AG04449 (cell line): ENCODE measurements at regions not wholly inside any gene's neighbourhood (a gene's known extent, or its start where the extent isn't known, plus 50 kb on each side); places are given as distances from the start of the nearest gene placed in this dataset.

Source experiments
- CTCF ChIA-PET: fragments of 350-600 bp; formaldehyde crosslinking; extraction: SDS; loops from one replicate; lab custom pipeline; 2021; ENCODE audit warnings: antibody characterized with exemption; lab: Yijun Ruan, JAX
- POLR2A ChIA-PET: fragments of 400-600, 350-600 bp; formaldehyde crosslinking; extraction: SDS; loops from one replicate; lab custom pipeline; 2020; ENCODE audit warnings: antibody characterized with exemption, inconsistent platforms; lab: Yijun Ruan, JAX
- DNase-seq: peaks from one replicate; pipeline ENCODE4 v3.0.0-alpha.2; 2010; ENCODE audit warnings: low read depth, low spot score
- H3K4me3 ChIP-seq: 2 replicates; pipeline ENCODE4 v1.5.1; 2011; ENCODE audit warnings: low read depth, mild to moderate bottlenecking, control low read depth, low read length
- CTCF ChIP-seq: IDR thresholded peaks from one replicate; pipeline ENCODE4 v1.5.1; 2011; ENCODE audit warnings: mild to moderate bottlenecking, moderate library complexity, low read length, control low read depth, inconsistent platforms; ENCODE audit not compliant: insufficient read depth; ENCODE audit errors: missing control alignments

- DNase-seq, result no peak
- ChIA-PET CTCF (no interaction called here), POLR2A (no interaction called here)
- no peak overlapping the region for H3K4me3 ChIP-seq
- TF ChIP-seq CTCF, result no peak
Measured at GRCh38 chr2:217071416-217071815, 211.6 kb upstream of the TNP1 start.

- no peak for TF ChIP-seq CTCF
- POLR2A ChIA-PET, result no interaction called here
- no peak overlapping the region for H3K4me3 ChIP-seq
- CTCF ChIA-PET, result no interaction called here
- DNase-seq, result no peak
Measured at GRCh38 chr2:217070611-217071010, 210.7 kb upstream of the TNP1 start.

GRCh38 chr2:217070043-217070430 lies 210.2 kb upstream of the TNP1 start:
- no peak for DNase-seq
- CTCF ChIA-PET, result no interaction called here
- TF ChIP-seq CTCF, result no peak
- POLR2A ChIA-PET, result no interaction called here
- no peak overlapping the region for H3K4me3 ChIP-seq

- DNase-seq, result no peak
- ChIA-PET CTCF (no interaction called here), POLR2A (no interaction called here)
- no peak overlapping the region for H3K4me3 ChIP-seq
- TF ChIP-seq CTCF, result no peak
Measured at GRCh38 chr2:217069263-217070042, 209.6 kb upstream of the TNP1 start.

- CTCF ChIA-PET, result no interaction called here
- TF ChIP-seq CTCF, result no peak
- DNase-seq, result no peak
- no peak overlapping the region for H3K4me3 ChIP-seq
- POLR2A ChIA-PET, result no interaction called here
Measured at GRCh38 chr2:217068677-217069250, 208.9 kb upstream of the TNP1 start.

- no peak for TF ChIP-seq CTCF
Measured at GRCh38 chr2:217067787-217068186, 207.9 kb upstream of the TNP1 start.

More at GRCh38 chr2:217067787-217068186, 207.9 kb upstream of the TNP1 start:
- ChIA-PET CTCF (no interaction called here), POLR2A (no interaction called here)
- no peak for DNase-seq
- no peak overlapping the region for H3K4me3 ChIP-seq
